ENCODE measurements at regions not wholly inside any gene's neighbourhood (a gene's known extent, or its start where the extent isn't known, plus 50 kb on each side); places are given as distances from the start of the nearest gene placed in this dataset.
A peak's percentile ranks its signal among the peaks of the same experiment; 100 is the strongest.

- no peak for DNase-seq (ENCODE audit: low read depth, low spot score)
- Histone ChIP-seq H3K4me1 (ENCODE audit: control insufficient read depth, insufficient read depth, low read length) (no peaks in the 10 kb centered on the region), H3K36me3 (ENCODE audit: control insufficient read depth, insufficient read depth, low read length) (no peaks in the 10 kb centered on the region), H3K27me3 (ENCODE audit: control insufficient read depth, insufficient read depth, low read length) (no peaks in the 10 kb centered on the region), H3K27ac (ENCODE audit: low read length) (no peak overlapping the region), H3K9me3 (ENCODE audit: control insufficient read depth, insufficient read depth, low read length) (no peaks in the 10 kb centered on the region), H3K4me3 (ENCODE audit: low read length) (no peak overlapping the region)
- WGBS (ENCODE audit: insufficient coverage, insufficient read length): no CpG with 5 or more reads among the region's 4 CpGs
Observed at GRCh38 chr11:28547321-28547741, 439.1 kb downstream of the METTL15 start.

GRCh38 chr11:28545536-28545935 is 437.3 kb downstream of the METTL15 start:
- no CpG with 5 or more reads among the region's 1 CpG for WGBS (ENCODE audit: insufficient coverage, insufficient read length)

GRCh38 chr11:28542561-28542960 is 434.4 kb downstream of the METTL15 start:
- H3K27ac ChIP-seq (ENCODE audit: low read length): no peak overlapping the region
- no peak for DNase-seq (ENCODE audit: low read depth, low spot score)
- no peaks in the 10 kb centered on the region for H3K9me3 ChIP-seq (ENCODE audit: control insufficient read depth, insufficient read depth, low read length)
- WGBS (ENCODE audit: insufficient coverage, insufficient read length): no CpG with 5 or more reads among the region's 1 CpG
- no peak overlapping the region for H3K4me3 ChIP-seq (ENCODE audit: low read length)
- H3K4me1 ChIP-seq (ENCODE audit: control insufficient read depth, insufficient read depth, low read length): no peaks in the 10 kb centered on the region
- no peaks in the 10 kb centered on the region for H3K27me3 ChIP-seq (ENCODE audit: control insufficient read depth, insufficient read depth, low read length)
- H3K36me3 ChIP-seq (ENCODE audit: control insufficient read depth, insufficient read depth, low read length): no peaks in the 10 kb centered on the region

More at GRCh38 chr11:28545536-28545935, 437.3 kb downstream of the METTL15 start:
- H3K9me3 ChIP-seq (ENCODE audit: control insufficient read depth, insufficient read depth, low read length): no peaks in the 10 kb centered on the region
- no peak overlapping the region for H3K4me3 ChIP-seq (ENCODE audit: low read length)
- no peak for DNase-seq (ENCODE audit: low read depth, low spot score)
- H3K27me3 ChIP-seq (ENCODE audit: control insufficient read depth, insufficient read depth, low read length): no peaks in the 10 kb centered on the region
- H3K4me1 ChIP-seq (ENCODE audit: control insufficient read depth, insufficient read depth, low read length): no peaks in the 10 kb centered on the region
- no peak overlapping the region for H3K27ac ChIP-seq (ENCODE audit: low read length)
- no peaks in the 10 kb centered on the region for H3K36me3 ChIP-seq (ENCODE audit: control insufficient read depth, insufficient read depth, low read length)

- Histone ChIP-seq H3K9me3 (ENCODE audit: control insufficient read depth, insufficient read depth, low read length) (no peaks in the 10 kb centered on the region), H3K27ac (ENCODE audit: low read length) (no peak overlapping the region), H3K4me3 (ENCODE audit: low read length) (no peak overlapping the region), H3K27me3 (ENCODE audit: control insufficient read depth, insufficient read depth, low read length) (no peaks in the 10 kb centered on the region), H3K36me3 (ENCODE audit: control insufficient read depth, insufficient read depth, low read length) (no peaks in the 10 kb centered on the region), H3K4me1 (ENCODE audit: control insufficient read depth, insufficient read depth, low read length) (no peaks in the 10 kb centered on the region)
- DNase-seq (ENCODE audit: low read depth, low spot score): no peak
- WGBS (ENCODE audit: insufficient coverage, insufficient read length): no CpG with 5 or more reads among the region's 2 CpGs
Observed at GRCh38 chr11:28539239-28540030, 431.2 kb downstream of the METTL15 start.

GRCh38 chr11:28537822-28538221 is 429.6 kb downstream of the METTL15 start:
- H3K27ac ChIP-seq (ENCODE audit: low read length): no peak overlapping the region
- no peak for DNase-seq (ENCODE audit: low read depth, low spot score)

GRCh38 chr11:28536504-28537267 is 428.5 kb downstream of the METTL15 start:
- H3K4me1 ChIP-seq (ENCODE audit: control insufficient read depth, insufficient read depth, low read length): no peaks in the 10 kb centered on the region
- no peak overlapping the region for H3K27ac ChIP-seq (ENCODE audit: low read length)
- H3K4me3 ChIP-seq (ENCODE audit: low read length): no peak overlapping the region
- DNase-seq (ENCODE audit: low read depth, low spot score): no peak
- H3K36me3 ChIP-seq (ENCODE audit: control insufficient read depth, insufficient read depth, low read length): no peaks in the 10 kb centered on the region
- H3K27me3 ChIP-seq (ENCODE audit: control insufficient read depth, insufficient read depth, low read length): no peaks in the 10 kb centered on the region
- WGBS (ENCODE audit: insufficient coverage, insufficient read length): no CpG with 5 or more reads among the region's 2 CpGs
- no peaks in the 10 kb centered on the region for H3K9me3 ChIP-seq (ENCODE audit: control insufficient read depth, insufficient read depth, low read length)

More at GRCh38 chr11:28537822-28538221, 429.6 kb downstream of the METTL15 start:
- no peaks in the 10 kb centered on the region for H3K27me3 ChIP-seq (ENCODE audit: control insufficient read depth, insufficient read depth, low read length)
- no peaks in the 10 kb centered on the region for H3K36me3 ChIP-seq (ENCODE audit: control insufficient read depth, insufficient read depth, low read length)
- no peak overlapping the region for H3K4me3 ChIP-seq (ENCODE audit: low read length)
- no peaks in the 10 kb centered on the region for H3K9me3 ChIP-seq (ENCODE audit: control insufficient read depth, insufficient read depth, low read length)
- H3K4me1 ChIP-seq (ENCODE audit: control insufficient read depth, insufficient read depth, low read length): no peaks in the 10 kb centered on the region

GRCh38 chr11:28535677-28536076 is 427.5 kb downstream of the METTL15 start:
- H3K4me3 ChIP-seq (ENCODE audit: low read length): no peak overlapping the region
- no CpG with 5 or more reads among the region's 2 CpGs for WGBS (ENCODE audit: insufficient coverage, insufficient read length)

GRCh38 chr11:28529540-28530410 is 421.6 kb downstream of the METTL15 start:
- H3K27me3 ChIP-seq (ENCODE audit: control insufficient read depth, insufficient read depth, low read length): no peaks in the 10 kb centered on the region
- H3K27ac ChIP-seq (ENCODE audit: low read length): no peak overlapping the region
- WGBS (ENCODE audit: insufficient coverage, insufficient read length): 100% methylated on average over 2 of the region's 3 CpGs

More at GRCh38 chr11:28535677-28536076, 427.5 kb downstream of the METTL15 start:
- no peaks in the 10 kb centered on the region for H3K4me1 ChIP-seq (ENCODE audit: control insufficient read depth, insufficient read depth, low read length)
- H3K9me3 ChIP-seq (ENCODE audit: control insufficient read depth, insufficient read depth, low read length): no peaks in the 10 kb centered on the region
- H3K27me3 ChIP-seq (ENCODE audit: control insufficient read depth, insufficient read depth, low read length): no peaks in the 10 kb centered on the region
- DNase-seq (ENCODE audit: low read depth, low spot score): no peak
- no peak overlapping the region for H3K27ac ChIP-seq (ENCODE audit: low read length)
- no peaks in the 10 kb centered on the region for H3K36me3 ChIP-seq (ENCODE audit: control insufficient read depth, insufficient read depth, low read length)

GRCh38 chr11:28529046-28529445 is 420.9 kb downstream of the METTL15 start:
- H3K27ac ChIP-seq (ENCODE audit: low read length): no peak overlapping the region
- no peak for DNase-seq (ENCODE audit: low read depth, low spot score)
- no CpG with 5 or more reads among the region's 3 CpGs for WGBS (ENCODE audit: insufficient coverage, insufficient read length)

More at GRCh38 chr11:28529540-28530410, 421.6 kb downstream of the METTL15 start:
- Histone ChIP-seq H3K36me3 (ENCODE audit: control insufficient read depth, insufficient read depth, low read length) (no peaks in the 10 kb centered on the region), H3K4me3 (ENCODE audit: low read length) (no peak overlapping the region), H3K4me1 (ENCODE audit: control insufficient read depth, insufficient read depth, low read length) (no peaks in the 10 kb centered on the region), H3K9me3 (ENCODE audit: control insufficient read depth, insufficient read depth, low read length) (no peaks in the 10 kb centered on the region)
- peak; percentile 13 for DNase-seq (ENCODE audit: low read depth, low spot score)

GRCh38 chr11:28528217-28528616 is 420.0 kb downstream of the METTL15 start:
- Histone ChIP-seq H3K4me1 (ENCODE audit: control insufficient read depth, insufficient read depth, low read length) (no peaks in the 10 kb centered on the region), H3K9me3 (ENCODE audit: control insufficient read depth, insufficient read depth, low read length) (no peaks in the 10 kb centered on the region), H3K27me3 (ENCODE audit: control insufficient read depth, insufficient read depth, low read length) (no peaks in the 10 kb centered on the region), H3K36me3 (ENCODE audit: control insufficient read depth, insufficient read depth, low read length) (no peaks in the 10 kb centered on the region), H3K4me3 (ENCODE audit: low read length) (no peak overlapping the region), H3K27ac (ENCODE audit: low read length) (no peak overlapping the region)
- no peak for DNase-seq (ENCODE audit: low read depth, low spot score)
- WGBS (ENCODE audit: insufficient coverage, insufficient read length): no CpG with 5 or more reads among the region's 4 CpGs

More at GRCh38 chr11:28529046-28529445, 420.9 kb downstream of the METTL15 start:
- Histone ChIP-seq H3K9me3 (ENCODE audit: control insufficient read depth, insufficient read depth, low read length) (no peaks in the 10 kb centered on the region), H3K27me3 (ENCODE audit: control insufficient read depth, insufficient read depth, low read length) (no peaks in the 10 kb centered on the region), H3K4me1 (ENCODE audit: control insufficient read depth, insufficient read depth, low read length) (no peaks in the 10 kb centered on the region), H3K36me3 (ENCODE audit: control insufficient read depth, insufficient read depth, low read length) (no peaks in the 10 kb centered on the region), H3K4me3 (ENCODE audit: low read length) (no peak overlapping the region)
